ENCODE measurements at regions not wholly inside any gene's neighbourhood (a gene's known extent, or its start where the extent isn't known, plus 50 kb on each side); places are given as distances from the start of the nearest gene placed in this dataset.

- ChIA-PET POLR2A (no interaction called here), CTCF (no interaction called here)
- no peak for DNase-seq (ENCODE audit: low read depth, low spot score)
- Histone ChIP-seq H3K4me1 (ENCODE audit: control insufficient read depth, insufficient read depth, low read length) (no peaks in the 10 kb centered on the region), H3K9me3 (ENCODE audit: control insufficient read depth, insufficient read depth, low read depth, low read length) (no peaks in the 10 kb centered on the region), H3K27me3 (ENCODE audit: control insufficient read depth, insufficient read depth, low read length) (no peaks in the 10 kb centered on the region), H3K27ac (ENCODE audit: low read length) (no peak overlapping the region), H3K36me3 (ENCODE audit: control insufficient read depth, insufficient read depth, low read length) (no peaks in the 10 kb centered on the region), H3K4me3 (ENCODE audit: low read depth in 2 of 2, low read length in 2 of 2) (no peak overlapping the region)
- TF ChIP-seq, protein P1, sequence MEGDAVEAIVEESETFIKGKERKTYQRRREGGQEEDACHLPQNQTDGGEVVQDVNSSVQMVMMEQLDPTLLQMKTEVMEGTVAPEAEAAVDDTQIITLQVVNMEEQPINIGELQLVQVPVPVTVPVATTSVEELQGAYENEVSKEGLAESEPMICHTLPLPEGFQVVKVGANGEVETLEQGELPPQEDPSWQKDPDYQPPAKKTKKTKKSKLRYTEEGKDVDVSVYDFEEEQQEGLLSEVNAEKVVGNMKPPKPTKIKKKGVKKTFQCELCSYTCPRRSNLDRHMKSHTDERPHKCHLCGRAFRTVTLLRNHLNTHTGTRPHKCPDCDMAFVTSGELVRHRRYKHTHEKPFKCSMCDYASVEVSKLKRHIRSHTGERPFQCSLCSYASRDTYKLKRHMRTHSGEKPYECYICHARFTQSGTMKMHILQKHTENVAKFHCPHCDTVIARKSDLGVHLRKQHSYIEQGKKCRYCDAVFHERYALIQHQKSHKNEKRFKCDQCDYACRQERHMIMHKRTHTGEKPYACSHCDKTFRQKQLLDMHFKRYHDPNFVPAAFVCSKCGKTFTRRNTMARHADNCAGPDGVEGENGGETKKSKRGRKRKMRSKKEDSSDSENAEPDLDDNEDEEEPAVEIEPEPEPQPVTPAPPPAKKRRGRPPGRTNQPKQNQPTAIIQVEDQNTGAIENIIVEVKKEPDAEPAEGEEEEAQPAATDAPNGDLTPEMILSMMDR (IDR thresholded peaks at IDR 0.05): no peak
- TF ChIP-seq TCF7L2 (IDR thresholded peaks at IDR 0.05; ENCODE audit: low read depth, low read length): no peak
- no peak for TF ChIP-seq POLR2AphosphoS5 (IDR thresholded peaks at IDR 0.05; ENCODE audit: low read depth, low read length)
- no peak for TF ChIP-seq SIN3A (IDR thresholded peaks at IDR 0.05; ENCODE audit: borderline replicate concordance, insufficient read depth, low read depth, low read length)
- no peak for TF ChIP-seq REST (IDR thresholded peaks at IDR 0.05; ENCODE audit: insufficient read depth in 1 of 2, low read depth in 2 of 2, low read length in 1 of 2)
- intact Hi-C loops (cut with micrococcal nuclease; ENCODE audit: unreplicated experiment) (no loop called here), in situ Hi-C loops (cut with HindIII; ENCODE audit: low pct_unique_long_range_greater_than_20kb, low sequenced_read_pairs) (no loop called here)
- BruUV-seq (replicated peaks): no TSS peak
- no peak for ATAC-seq
These were observed 100.4 kb upstream of the SEMA3A start for GRCh38 chr7:84294847-84295455.

DNA sequence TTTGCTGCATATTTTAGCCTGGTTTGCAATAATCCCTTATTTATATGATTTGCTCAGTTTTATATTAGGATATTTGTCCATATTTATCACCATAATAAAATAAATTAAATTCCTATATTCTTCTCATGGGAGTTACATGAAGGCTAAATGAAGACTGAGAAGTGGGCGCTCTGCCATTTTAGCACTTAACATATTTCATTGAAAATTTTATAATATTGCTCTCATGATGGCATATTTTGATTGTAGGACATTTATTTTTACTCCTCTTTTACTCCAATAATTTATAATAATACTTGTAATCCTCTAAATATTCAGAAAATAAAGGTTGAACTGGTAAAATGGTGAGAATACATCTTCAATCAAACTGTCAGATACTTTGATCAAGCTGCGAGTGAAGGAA is 99.8 kb upstream of the SEMA3A start:
- H3K27ac ChIP-seq (ENCODE audit: low read length): no peak overlapping the region
- POLR2A ChIA-PET: no interaction called here
- no peak for ATAC-seq
- no peaks in the 10 kb centered on the region for H3K27me3 ChIP-seq (ENCODE audit: control insufficient read depth, insufficient read depth, low read length)
- H3K36me3 ChIP-seq (ENCODE audit: control insufficient read depth, insufficient read depth, low read length): no peaks in the 10 kb centered on the region
- no peak overlapping the region for H3K4me3 ChIP-seq (ENCODE audit: low read depth in 2 of 2, low read length in 2 of 2)
- in situ Hi-C loops (cut with HindIII; ENCODE audit: low pct_unique_long_range_greater_than_20kb, low sequenced_read_pairs): no loop called here
- CTCF ChIA-PET: no interaction called here
- no TSS peak for BruUV-seq (replicated peaks)
- no peak for TF ChIP-seq POLR2AphosphoS5 (IDR thresholded peaks at IDR 0.05; ENCODE audit: low read depth, low read length)
- TF ChIP-seq, protein P1 (IDR thresholded peaks at IDR 0.05): no peak
- TF ChIP-seq REST (IDR thresholded peaks at IDR 0.05; ENCODE audit: insufficient read depth in 1 of 2, low read depth in 2 of 2, low read length in 1 of 2): no peak
- no peak for TF ChIP-seq SIN3A (IDR thresholded peaks at IDR 0.05; ENCODE audit: borderline replicate concordance, insufficient read depth, low read depth, low read length)
- no peak for TF ChIP-seq TCF7L2 (IDR thresholded peaks at IDR 0.05; ENCODE audit: low read depth, low read length)
- H3K4me1 ChIP-seq (ENCODE audit: control insufficient read depth, insufficient read depth, low read length): no peaks in the 10 kb centered on the region
- no peak for DNase-seq (ENCODE audit: low read depth, low spot score)
- H3K9me3 ChIP-seq (ENCODE audit: control insufficient read depth, insufficient read depth, low read depth, low read length): no peaks in the 10 kb centered on the region
- intact Hi-C loops (cut with micrococcal nuclease; ENCODE audit: unreplicated experiment): no loop called here
